ENCODE measurements at regions not wholly inside any gene's neighbourhood (a gene's known extent, or its start where the extent isn't known, plus 50 kb on each side); places are given as distances from the start of the nearest gene placed in this dataset.

GRCh38 chr10:91126471-91126870, 94.0 kb upstream of the PCGF5 start:
- TF ChIP-seq CTCF (IDR thresholded peaks at IDR 0.05; ENCODE audit: poor library complexity), result no peak
- no peak for TF ChIP-seq EZH2phosphoT487 (IDR thresholded peaks at IDR 0.05; ENCODE audit: low read depth, severe bottlenecking, unreplicated experiment)
- TF ChIP-seq EZH2 (IDR thresholded peaks at IDR 0.05; ENCODE audit: borderline replicate concordance), result no peak

Measured in hepatocyte (in vitro differentiated cells).